Memory B cell (primary cell): ENCODE measurements at regions not wholly inside any gene's neighbourhood (a gene's known extent, or its start where the extent isn't known, plus 50 kb on each side); places are given as distances from the start of the nearest gene placed in this dataset.

Experiments
- ATAC-seq: fragments of 150-1000 bp; cut with Tn5 transposase; 2 replicates; pipeline ENCODE4 v1.10.0; 2021; ENCODE audit warnings: low read depth, mild to moderate bottlenecking, moderate library complexity
- DNase-seq, 2 donors: peaks; one replicate each; pipeline ENCODE4 v3.0.0; 2022; ENCODE audit warnings: low spot score in 2 of 2
- H3K27ac Mint-ChIP-seq: one replicate; pipeline ENCODE4 v1.8.0; 2022; ENCODE audit warnings: mild to moderate bottlenecking, moderate library complexity, mixed read lengths
- H3K27me3 Mint-ChIP-seq: one replicate; pipeline ENCODE4 v1.8.0; 2022; ENCODE audit warnings: mixed read lengths
- H3K36me3 Mint-ChIP-seq: one replicate; pipeline ENCODE4 v1.8.0; 2022; ENCODE audit warnings: mild to moderate bottlenecking, mixed read lengths
- H3K4me1 Mint-ChIP-seq: one replicate; pipeline ENCODE4 v1.8.0; 2022; ENCODE audit warnings: mixed read lengths
- H3K4me3 Mint-ChIP-seq: one replicate; pipeline ENCODE4 v1.8.0; 2022; ENCODE audit warnings: mild to moderate bottlenecking, moderate library complexity, mixed read lengths
- H3K9me3 Mint-ChIP-seq: one replicate; pipeline ENCODE4 v1.8.0; 2022; ENCODE audit warnings: mixed read lengths

- Mint-ChIP-seq H3K9me3 (peaks cover 5% of the 10 kb centered on the region), H3K4me3 (no peak overlapping the region), H3K36me3 (peaks cover 2% of the 10 kb centered on the region), H3K27me3 (peaks cover 2% of the 10 kb centered on the region), H3K4me1 (no peaks in the 10 kb centered on the region), H3K27ac (no peak overlapping the region)
- no peak for DNase-seq
- no peak for ATAC-seq
Measured at GRCh38 chr1:55997536-55997935, 581.8 kb downstream of the PLPP3 start.

GRCh38 chr1:55993646-55994318 is 585.6 kb downstream of the PLPP3 start:
- Mint-ChIP-seq H3K36me3 (peaks cover 2% of the 10 kb centered on the region), H3K9me3 (peaks cover 5% of the 10 kb centered on the region), H3K4me1 (no peaks in the 10 kb centered on the region), H3K27ac (no peak overlapping the region), H3K4me3 (no peak overlapping the region), H3K27me3 (peaks cover 2% of the 10 kb centered on the region)
- DNase-seq, result no peak
- ATAC-seq, result no peak

GRCh38 chr1:55990007-55990406 is 589.4 kb downstream of the PLPP3 start:
- ATAC-seq, result no peak
- H3K27ac Mint-ChIP-seq, result no peak overlapping the region
- no peaks in the 10 kb centered on the region for H3K9me3 Mint-ChIP-seq
- DNase-seq, result no peak
- no peaks in the 10 kb centered on the region for H3K36me3 Mint-ChIP-seq
- H3K4me3 Mint-ChIP-seq, result no peak overlapping the region
- peaks cover 3% of the 10 kb centered on the region for H3K27me3 Mint-ChIP-seq
- H3K4me1 Mint-ChIP-seq, result no peaks in the 10 kb centered on the region

GRCh38 chr1:55988963-55989452 is 590.4 kb downstream of the PLPP3 start:
- H3K4me1 Mint-ChIP-seq, result no peaks in the 10 kb centered on the region
- no peaks in the 10 kb centered on the region for H3K36me3 Mint-ChIP-seq
- DNase-seq, result no peak
- ATAC-seq, result no peak
- H3K9me3 Mint-ChIP-seq, result no peaks in the 10 kb centered on the region
- H3K4me3 Mint-ChIP-seq, result no peak overlapping the region
- no peak overlapping the region for H3K27ac Mint-ChIP-seq
- peaks cover 3% of the 10 kb centered on the region for H3K27me3 Mint-ChIP-seq

- Mint-ChIP-seq H3K9me3 (peaks cover 2% of the 10 kb centered on the region), H3K27me3 (peaks cover 5% of the 10 kb centered on the region), H3K4me3 (no peak overlapping the region), H3K4me1 (no peaks in the 10 kb centered on the region), H3K27ac (no peak overlapping the region), H3K36me3 (no peaks in the 10 kb centered on the region)
- DNase-seq (no peak), ATAC-seq (no peak)
Measured at GRCh38 chr1:55987491-55988249, 591.7 kb downstream of the PLPP3 start.

GRCh38 chr1:55986003-55986402 is 593.4 kb downstream of the PLPP3 start:
- Mint-ChIP-seq H3K36me3 (no peaks in the 10 kb centered on the region), H3K4me3 (no peak overlapping the region), H3K27ac (no peak overlapping the region), H3K27me3 (peaks cover 7% of the 10 kb centered on the region), H3K4me1 (no peaks in the 10 kb centered on the region), H3K9me3 (peaks cover 2% of the 10 kb centered on the region)
- no peak for DNase-seq
- ATAC-seq, result no peak

GRCh38 chr1:55981010-55981650 is 598.2 kb downstream of the PLPP3 start:
- no peak overlapping the region for H3K4me3 Mint-ChIP-seq
- H3K9me3 Mint-ChIP-seq, result peaks cover 5% of the 10 kb centered on the region
- no peak overlapping the region for H3K27ac Mint-ChIP-seq
- no peaks in the 10 kb centered on the region for H3K36me3 Mint-ChIP-seq
- H3K27me3 Mint-ChIP-seq, result peaks cover 5% of the 10 kb centered on the region
- H3K4me1 Mint-ChIP-seq, result no peaks in the 10 kb centered on the region
- no peak for DNase-seq
- ATAC-seq, result no peak

GRCh38 chr1:55980582-55980981 is 598.8 kb downstream of the PLPP3 start:
- H3K4me1 Mint-ChIP-seq, result no peaks in the 10 kb centered on the region
- H3K4me3 Mint-ChIP-seq, result no peak overlapping the region
- H3K9me3 Mint-ChIP-seq, result peaks cover 5% of the 10 kb centered on the region
- ATAC-seq, result no peak
- H3K27me3 Mint-ChIP-seq, result peaks cover 3% of the 10 kb centered on the region
- H3K36me3 Mint-ChIP-seq, result no peaks in the 10 kb centered on the region
- no peak overlapping the region for H3K27ac Mint-ChIP-seq
- DNase-seq, result no peak

- DNase-seq (no peak), ATAC-seq (no peak)
- H3K4me1 Mint-ChIP-seq, result no peaks in the 10 kb centered on the region
- no peak overlapping the region for H3K27ac Mint-ChIP-seq
- no peak overlapping the region for H3K4me3 Mint-ChIP-seq
- peaks cover 5% of the 10 kb centered on the region for H3K9me3 Mint-ChIP-seq
- H3K27me3 Mint-ChIP-seq, result peaks cover 7% of the 10 kb centered on the region
- H3K36me3 Mint-ChIP-seq, result no peaks in the 10 kb centered on the region
Measured at GRCh38 chr1:55974714-55975441, 604.5 kb downstream of the PLPP3 start.

- Mint-ChIP-seq H3K9me3 (peaks cover 3% of the 10 kb centered on the region), H3K4me1 (peaks cover 2% of the 10 kb centered on the region), H3K27me3 (peaks cover 16% of the 10 kb centered on the region), H3K4me3 (no peak overlapping the region), H3K36me3 (no peaks in the 10 kb centered on the region), H3K27ac (no peak overlapping the region)
- ATAC-seq (no peak), DNase-seq (no peak)
Measured at GRCh38 chr1:55970526-55971110, 608.7 kb downstream of the PLPP3 start.

- peaks cover 14% of the 10 kb centered on the region for H3K27me3 Mint-ChIP-seq
- H3K9me3 Mint-ChIP-seq, result peaks cover 3% of the 10 kb centered on the region
- no peak for DNase-seq
- peaks cover 2% of the 10 kb centered on the region for H3K4me1 Mint-ChIP-seq
- ATAC-seq, result no peak
- no peak overlapping the region for H3K4me3 Mint-ChIP-seq
- H3K36me3 Mint-ChIP-seq, result no peaks in the 10 kb centered on the region
- H3K27ac Mint-ChIP-seq, result no peak overlapping the region
Measured at GRCh38 chr1:55969322-55969721, 610.0 kb downstream of the PLPP3 start.

- Mint-ChIP-seq H3K27me3 (peaks cover 11% of the 10 kb centered on the region), H3K4me1 (peaks cover 2% of the 10 kb centered on the region), H3K36me3 (no peaks in the 10 kb centered on the region), H3K4me3 (no peak overlapping the region), H3K9me3 (peaks cover 3% of the 10 kb centered on the region), H3K27ac (no peak overlapping the region)
- ATAC-seq, result no peak
- no peak for DNase-seq
Measured at GRCh38 chr1:55968661-55969060, 610.7 kb downstream of the PLPP3 start.

GRCh38 chr1:55965981-55966461 is 613.3 kb downstream of the PLPP3 start:
- no peaks in the 10 kb centered on the region for H3K36me3 Mint-ChIP-seq
- DNase-seq, result no peak
- peaks cover 2% of the 10 kb centered on the region for H3K4me1 Mint-ChIP-seq
- H3K4me3 Mint-ChIP-seq, result no peak overlapping the region
- peaks cover 10% of the 10 kb centered on the region for H3K27me3 Mint-ChIP-seq
- H3K9me3 Mint-ChIP-seq, result peaks cover 1% of the 10 kb centered on the region
- H3K27ac Mint-ChIP-seq, result no peak overlapping the region
- no peak for ATAC-seq
